Activated CD4-positive, alpha-beta T cell treated with anti-CD3 and anti-CD28 coated beads, Interleukin-2, amount 50 U/mL, for 48 hours (primary cell): ENCODE measurements at regions not wholly inside any gene's neighbourhood (a gene's known extent, or its start where the extent isn't known, plus 50 kb on each side); places are given as distances from the start of the nearest gene placed in this dataset.
"Not testable (repeated sequence)": the region's sequence is repeated elsewhere in the genome, so short reads cannot be mapped to it uniquely, and the experiment has no call there.

Experiments used
- DNase-seq, 2 experiments: peaks; one replicate each; pipeline ENCODE4 v3.0.0-alpha.2; 2020

DNA sequence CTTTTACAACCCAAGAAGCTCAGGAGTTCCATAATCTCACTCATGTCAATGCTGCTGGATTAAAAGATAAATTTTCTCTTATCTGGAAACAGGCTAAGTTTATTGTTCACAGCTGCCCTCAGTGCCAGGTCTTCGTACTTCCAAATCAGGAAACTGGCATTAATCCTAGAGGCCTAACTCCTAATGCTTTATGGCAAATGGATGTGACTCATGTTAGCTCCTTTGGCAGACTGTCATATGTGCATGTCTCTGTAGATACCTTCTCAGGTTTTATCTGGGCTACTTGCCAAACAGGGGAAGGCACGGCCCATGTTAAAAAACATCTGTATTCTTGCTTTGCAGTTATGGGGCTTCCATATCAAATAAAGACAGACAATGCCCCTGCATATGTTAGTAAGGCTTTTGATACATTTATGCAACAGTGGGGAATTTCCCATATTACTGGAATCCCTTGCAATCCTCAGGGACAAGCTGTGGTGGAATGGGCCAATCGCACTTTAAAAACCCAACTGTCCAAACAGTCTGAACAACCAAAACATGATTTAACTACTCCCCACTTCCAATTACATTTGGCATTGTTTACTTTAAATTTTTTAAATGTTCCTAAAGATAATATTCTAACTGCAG is 570.8 kb upstream of the PTGER4 start:
- not testable (repeated sequence) for DNase-seq

DNA sequence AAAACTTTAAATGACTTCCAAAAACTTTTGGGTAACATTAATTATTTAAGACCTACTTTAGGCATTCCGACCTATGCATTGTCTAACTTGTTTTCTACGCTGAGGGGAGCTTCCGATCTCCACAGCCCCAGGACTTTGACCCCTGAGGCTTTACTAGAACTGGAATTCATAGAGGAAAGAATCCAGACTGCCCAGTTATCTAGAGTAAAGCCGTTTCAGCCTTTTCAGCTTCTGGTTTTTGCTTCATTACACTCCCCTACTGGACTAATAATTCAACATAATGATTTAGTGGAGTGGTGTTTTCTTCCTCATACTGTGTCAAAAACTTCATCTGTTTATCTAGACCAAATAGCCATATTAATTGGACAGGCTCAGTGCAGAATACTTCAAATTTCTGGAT is 571.9 kb upstream of the PTGER4 start:
- not testable (repeated sequence) for DNase-seq

- DNase-seq, result no peak
These were observed 572.9 kb upstream of the PTGER4 start for GRCh38 chr5:40106847-40107246.

DNA sequence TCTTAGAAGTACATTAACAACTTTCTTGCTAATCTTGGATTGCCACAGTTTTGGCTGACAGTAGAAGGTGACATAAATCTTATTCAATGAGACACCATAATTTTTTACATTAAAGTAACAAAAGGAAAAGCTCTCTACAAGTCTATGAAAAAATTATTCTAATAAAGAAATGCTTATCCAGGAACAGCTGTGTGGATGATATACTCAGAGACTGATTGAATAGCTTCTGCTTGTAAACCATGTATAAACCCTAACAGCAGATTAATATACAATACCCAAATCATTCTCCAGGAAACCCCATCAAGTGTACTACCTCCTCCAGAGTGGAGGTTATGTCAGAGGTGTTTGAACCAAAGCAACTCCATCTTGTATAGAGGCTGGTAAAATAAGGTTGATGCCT is 581.4 kb upstream of the PTGER4 start:
- no peak for DNase-seq

DNA sequence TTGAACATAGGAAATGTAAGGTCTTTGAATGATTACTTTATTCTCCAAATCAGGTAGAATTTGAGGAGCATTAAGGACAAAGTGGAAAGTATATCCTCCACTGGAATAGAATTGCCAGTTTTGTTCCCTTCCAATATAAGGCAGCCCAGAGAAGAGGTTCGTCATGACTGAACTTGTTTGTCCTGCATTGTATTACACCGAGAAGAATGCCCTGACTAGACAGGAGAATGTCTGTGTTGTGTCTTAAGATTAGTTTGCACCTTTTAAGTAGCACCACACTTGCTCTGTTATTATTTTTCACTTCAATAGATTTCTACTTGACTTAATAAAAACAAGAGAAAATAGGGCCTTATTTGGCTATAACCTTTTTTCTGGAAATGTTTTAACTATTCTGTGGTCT is 586.2 kb upstream of the PTGER4 start:
- no peak for DNase-seq

- DNase-seq, result no peak
These were observed 590.4 kb upstream of the PTGER4 start for GRCh38 chr5:40089269-40089668.

- DNase-seq, result no peak
These were observed 595.1 kb upstream of the PTGER4 start for GRCh38 chr5:40084614-40085013.

GRCh38 chr5:40082313-40082712 is 597.4 kb upstream of the PTGER4 start:
- no peak for DNase-seq

- DNase-seq, result no peak
These were observed 599.5 kb upstream of the PTGER4 start for GRCh38 chr5:40080191-40080590.

DNA sequence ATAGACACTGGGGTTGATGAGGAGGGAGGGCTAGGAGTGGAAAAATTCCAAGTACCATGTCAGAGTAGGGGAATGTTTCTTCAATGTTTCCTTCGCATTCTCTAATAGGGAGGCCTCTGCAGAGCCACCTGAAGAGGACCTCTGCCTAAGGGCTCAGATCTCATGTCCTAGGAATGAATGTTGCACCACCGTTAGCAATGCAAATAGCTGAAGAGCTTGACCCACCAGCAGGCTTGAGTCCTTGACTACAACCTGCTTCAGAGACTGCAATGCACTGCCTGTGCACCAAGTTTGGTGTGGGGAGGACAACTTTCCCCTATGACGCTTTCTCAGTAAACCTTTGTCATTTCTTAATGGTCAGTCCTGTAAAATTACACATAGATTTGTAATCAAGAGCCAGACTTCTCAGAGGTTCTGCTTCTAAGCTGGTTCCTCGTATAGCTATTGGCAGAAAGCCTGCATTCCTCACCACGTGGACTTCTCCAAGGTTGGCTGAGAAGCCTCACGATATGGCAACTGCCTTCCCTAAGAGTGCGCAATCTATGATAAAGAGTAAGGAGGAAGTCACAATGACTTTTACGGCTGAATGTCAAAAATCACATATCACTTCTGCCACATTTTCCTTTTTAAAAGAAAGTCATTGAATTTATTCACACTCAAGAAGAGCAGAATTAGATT is 600.7 kb upstream of the PTGER4 start:
- DNase-seq, result no peak

DNA sequence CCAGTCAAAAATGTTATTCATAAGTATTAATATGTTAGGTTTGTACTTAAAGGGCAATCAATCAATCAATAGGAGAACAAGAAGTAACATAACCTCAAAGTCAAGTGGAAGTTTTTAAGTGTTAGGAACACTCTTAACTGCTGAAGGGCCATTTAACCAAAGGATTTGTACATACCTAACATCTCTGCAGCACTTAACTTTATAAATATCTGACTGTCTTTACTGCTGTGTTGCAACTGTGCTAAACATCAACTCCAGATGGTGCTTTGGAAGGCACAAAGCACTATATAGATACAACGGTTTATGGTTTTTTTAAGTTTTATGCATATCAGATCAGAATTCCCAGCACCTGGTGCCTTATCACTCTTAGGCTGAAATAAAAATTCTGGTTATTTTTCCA is 604.9 kb upstream of the PTGER4 start:
- DNase-seq, result no peak

DNA sequence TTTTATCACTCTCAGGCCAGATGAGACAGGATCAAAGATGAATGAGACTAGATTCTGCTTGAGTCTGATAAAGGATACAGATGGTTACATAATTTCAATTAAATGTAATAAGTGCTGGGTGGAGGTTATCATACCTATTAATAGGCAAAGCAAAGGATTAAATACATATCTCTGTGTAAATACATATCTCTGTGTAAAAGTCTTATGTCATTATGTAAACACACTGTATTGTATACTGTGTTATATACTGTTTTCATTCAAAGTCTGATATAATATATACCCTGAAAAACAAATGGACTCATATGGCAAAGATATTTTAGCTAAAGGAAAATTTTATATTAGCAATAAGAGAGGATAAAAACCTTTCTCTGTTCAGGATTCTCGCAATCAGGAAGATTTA is 605.8 kb upstream of the PTGER4 start:
- DNase-seq, result no peak

DNA sequence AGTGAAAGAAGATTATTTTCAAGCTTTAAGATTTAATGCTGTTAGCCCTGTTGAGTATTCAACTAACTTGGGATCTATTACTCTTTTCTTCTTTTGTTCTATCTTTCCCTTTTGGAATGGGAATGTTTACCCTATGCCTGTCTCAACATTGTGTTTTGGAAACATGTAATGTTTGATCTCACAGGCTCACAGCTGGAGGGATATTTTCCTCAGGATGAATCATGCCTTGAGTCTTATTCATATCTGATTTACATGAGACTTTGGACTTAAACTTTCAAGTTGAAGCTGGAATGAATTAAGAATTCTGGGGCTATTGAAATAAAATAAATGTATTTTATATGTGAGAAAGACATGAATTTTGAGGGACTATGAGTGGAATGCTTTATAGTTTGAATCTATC is 607.8 kb upstream of the PTGER4 start:
- DNase-seq, result no peak

GRCh38 chr5:40066616-40067015 is 613.1 kb upstream of the PTGER4 start:
- DNase-seq, result no peak

DNA sequence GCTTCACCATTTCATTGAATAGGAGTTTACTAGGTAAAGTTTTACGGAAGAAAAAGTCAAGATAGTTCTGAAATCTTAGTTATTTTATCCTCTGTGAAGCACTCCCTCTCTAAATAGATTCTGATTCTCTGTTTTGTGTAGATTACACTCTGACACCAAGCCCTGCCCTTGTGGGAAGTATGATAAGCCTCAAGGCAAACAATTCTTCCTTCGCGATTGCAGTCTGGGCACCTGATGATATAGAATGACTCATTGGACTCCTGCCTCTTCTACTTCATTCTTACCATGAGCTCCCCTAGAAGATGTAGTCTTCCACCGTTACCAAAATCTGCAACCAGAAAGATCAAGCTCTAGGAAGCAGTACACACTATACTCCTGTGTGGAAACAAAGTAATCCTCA is 626.9 kb upstream of the PTGER4 start:
- DNase-seq, result no peak

- no peak for DNase-seq
These were observed 622.0 kb upstream of the DAB2 start for GRCh38 chr5:40046792-40047191.

- DNase-seq, result no peak
These were observed 620.6 kb upstream of the DAB2 start for GRCh38 chr5:40045429-40045828.

- no peak for DNase-seq
These were observed 619.1 kb upstream of the DAB2 start for GRCh38 chr5:40043916-40044315.

DNA sequence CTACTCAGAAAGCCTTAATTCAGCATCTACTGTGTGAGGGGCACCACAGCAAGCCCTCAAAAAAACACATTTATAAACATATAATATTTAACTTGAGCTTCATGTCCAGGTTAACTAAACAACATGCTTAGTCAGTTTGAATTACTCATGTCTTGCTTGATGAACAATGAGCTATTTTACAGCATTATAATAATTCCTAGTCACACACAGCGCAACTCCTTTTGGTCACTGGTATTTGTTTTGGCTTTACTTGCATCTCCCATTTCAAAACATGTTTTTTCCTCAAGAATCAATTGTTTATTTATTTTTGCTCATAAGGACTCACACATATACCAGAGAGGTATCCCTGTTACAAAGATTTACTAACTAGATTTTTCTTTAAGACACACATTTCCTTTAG is 616.7 kb upstream of the DAB2 start:
- DNase-seq, result no peak

DNA sequence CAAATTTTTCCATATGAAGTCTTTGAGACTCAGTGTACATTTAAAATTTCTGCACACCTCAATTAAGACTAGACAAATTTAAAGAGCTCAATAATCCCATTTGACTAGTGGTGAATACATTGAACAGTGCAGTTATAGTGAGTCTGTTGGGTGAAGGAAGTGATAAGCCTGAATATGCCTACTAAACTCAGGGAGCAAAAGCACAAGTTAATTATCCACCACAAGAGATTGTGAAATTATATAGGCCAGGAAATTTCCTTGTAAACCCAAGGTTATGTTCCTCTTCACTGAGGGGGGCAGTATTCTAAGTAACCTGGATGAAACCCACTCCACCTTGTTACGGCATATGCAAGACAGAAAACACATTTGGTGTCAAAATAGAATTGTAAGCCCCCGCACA is 612.9 kb upstream of the DAB2 start:
- no peak for DNase-seq

DNA sequence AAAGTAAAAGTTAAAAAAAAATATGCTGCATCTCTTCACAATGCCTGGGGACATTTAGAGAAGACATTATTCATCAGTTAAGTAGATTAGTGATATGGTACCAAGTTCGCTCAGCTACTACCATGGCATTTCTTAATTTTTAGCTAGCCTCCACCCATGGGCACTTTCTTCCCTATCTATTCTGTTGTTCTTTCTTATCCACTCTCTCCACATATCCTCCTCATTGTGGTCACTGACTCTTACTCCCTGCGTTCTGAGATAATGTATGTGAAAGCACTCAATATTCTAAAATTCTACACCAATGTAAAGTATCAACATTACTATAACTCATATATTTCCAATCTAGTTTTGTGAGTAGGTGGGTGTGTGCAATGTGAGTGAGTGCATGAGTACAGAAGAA is 609.7 kb upstream of the DAB2 start:
- DNase-seq, result no peak

DNA sequence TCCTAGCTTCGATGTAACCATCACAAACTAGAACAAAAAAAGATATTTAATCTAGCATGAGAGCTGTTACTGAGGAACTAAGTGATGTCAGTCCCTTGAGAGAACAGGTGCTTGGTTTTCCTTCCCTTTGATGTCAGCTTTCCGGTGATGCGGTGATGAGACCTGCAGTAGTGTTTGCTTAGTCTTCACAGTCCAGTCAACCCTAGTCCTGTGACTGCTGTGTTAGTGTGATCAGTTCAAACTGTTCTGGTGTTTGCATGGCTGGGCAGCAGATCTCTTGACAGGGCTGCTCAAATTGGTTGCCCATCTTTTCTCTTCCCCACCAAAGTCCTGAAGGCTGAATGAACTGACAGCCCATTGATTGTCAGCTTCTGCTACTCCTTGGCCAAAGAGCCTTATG is 608.6 kb upstream of the DAB2 start:
- DNase-seq, result peak in 1 of 2 experiments; percentile 8

- no peak for DNase-seq
These were observed 608.2 kb upstream of the DAB2 start for GRCh38 chr5:40033009-40033408.

DNA sequence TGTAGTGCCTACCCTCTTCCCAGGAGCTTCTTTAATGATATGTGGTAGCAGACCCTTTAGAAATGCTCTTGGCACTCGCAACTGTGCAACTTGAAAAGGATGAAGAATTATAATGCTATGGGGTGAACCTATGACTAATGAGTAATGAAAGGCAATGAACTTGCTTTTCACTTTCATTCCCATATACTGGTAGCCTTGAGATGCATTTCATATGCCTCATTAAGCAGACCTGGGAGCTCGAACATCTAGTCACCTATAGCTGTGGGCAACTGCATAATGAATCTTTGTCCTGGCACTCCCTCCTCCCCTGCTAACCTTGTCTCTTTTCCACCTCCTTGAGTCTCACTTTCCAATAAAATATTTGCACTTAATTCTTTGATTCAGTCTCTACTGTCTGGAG is 605.9 kb upstream of the DAB2 start:
- DNase-seq, result no peak
